Calu3 (cell line): ENCODE measurements at regions not wholly inside any gene's neighbourhood (a gene's known extent, or its start where the extent isn't known, plus 50 kb on each side); places are given as distances from the start of the nearest gene placed in this dataset.
"Not testable (repeated sequence)": the region's sequence is repeated elsewhere in the genome, so short reads cannot be mapped to it uniquely, and the experiment has no call there.

ENCODE experiments used
- BruUV-seq: library from RNA; stranded (reverse); fragments of 400-500 nt; replicated peaks from 2 replicates; lab custom pipeline; 2021; lab: Mats Ljungman, UMichigan
- CTCF ChIA-PET: fragments of 300-600 bp; sonication (Branson Sonifier 250); formaldehyde crosslinking; loops from one replicate; lab custom pipeline; 2022; ENCODE audit warnings: antibody characterized with exemption; lab: Charles Lee
- DNase-seq: peaks from one replicate; pipeline ENCODE4 v3.0.0; 2022
- H3K27ac Mint-ChIP-seq: one replicate; pipeline ENCODE4 v1.8.0; 2022; ENCODE audit warnings: mixed read lengths; ENCODE audit not compliant: unreplicated experiment
- H3K27me3 Mint-ChIP-seq: one replicate; pipeline ENCODE4 v1.8.0; 2022; ENCODE audit warnings: mixed read lengths; ENCODE audit not compliant: unreplicated experiment
- H3K36me3 Mint-ChIP-seq: one replicate; pipeline ENCODE4 v1.8.0; 2022; ENCODE audit warnings: mild to moderate bottlenecking, moderate library complexity, mixed read lengths; ENCODE audit not compliant: insufficient read depth, unreplicated experiment
- H3K4me1 Mint-ChIP-seq: one replicate; pipeline ENCODE4 v1.8.0; 2022; ENCODE audit warnings: mild to moderate bottlenecking, low read depth, mixed read lengths; ENCODE audit not compliant: unreplicated experiment
- H3K4me3 Mint-ChIP-seq: one replicate; pipeline ENCODE4 v1.8.0; 2022; ENCODE audit warnings: mild to moderate bottlenecking, low read depth, moderate library complexity, mixed read lengths; ENCODE audit not compliant: unreplicated experiment
- H3K9me3 Mint-ChIP-seq: one replicate; pipeline ENCODE4 v1.8.0; 2022; ENCODE audit warnings: low read depth, mixed read lengths; ENCODE audit not compliant: unreplicated experiment
- CTCF ChIP-seq: fragments of 200-600 bp; IDR thresholded peaks from one replicate; pipeline ENCODE4 v1.8.0; 2022; ENCODE audit warnings: antibody characterized with exemption; ENCODE audit not compliant: unreplicated experiment
- intact Hi-C: fragments of 100-400 bp; cut with micrococcal nuclease; formaldehyde crosslinking; loops from one replicate; pipeline ENCODE4 v1.10.0; 2022; ENCODE audit not compliant: unreplicated experiment

GRCh38 chr2:105478670-105479069, 79.8 kb upstream of the FHL2 start:
- CTCF ChIA-PET = no interaction called here
- no TSS peak for BruUV-seq
- Mint-ChIP-seq H3K9me3 (no peaks in the 10 kb centered on the region), H3K4me3 (no peak overlapping the region), H3K4me1 (no peaks in the 10 kb centered on the region), H3K27ac (no peak overlapping the region), H3K27me3 (no peaks in the 10 kb centered on the region), H3K36me3 (no peaks in the 10 kb centered on the region)
- no peak for DNase-seq
- no peak for TF ChIP-seq CTCF
- intact Hi-C loops = no loop called here

DNA sequence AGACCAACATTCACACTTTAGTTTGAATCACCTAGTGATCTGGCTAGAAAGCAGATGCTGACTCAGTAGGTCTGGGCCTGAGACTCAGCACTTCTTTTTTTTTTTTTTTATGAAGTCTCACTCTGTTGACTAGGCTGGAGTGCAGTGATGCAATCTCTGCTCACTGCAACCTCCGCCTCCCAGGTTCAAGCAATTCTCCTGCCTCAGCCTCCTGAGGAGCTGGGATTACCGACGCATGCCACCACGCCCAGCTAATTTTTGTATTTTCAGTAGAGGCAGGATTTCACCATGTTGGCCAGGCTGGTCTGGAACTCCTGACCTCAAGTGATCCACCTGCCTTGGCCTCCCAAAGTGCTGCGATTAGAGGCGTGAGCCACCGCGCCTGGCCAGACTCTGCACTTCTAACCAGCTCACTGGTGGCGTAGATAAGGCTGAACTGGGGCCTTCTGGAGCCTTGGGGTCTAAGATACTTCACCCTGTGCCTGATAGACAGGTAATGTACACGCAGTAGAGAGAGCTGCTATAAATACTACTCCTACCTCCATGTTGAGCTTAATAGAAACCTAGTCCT, 78.3 kb upstream of the FHL2 start:
- DNase-seq, H3K4me1 Mint-ChIP-seq, H3K27ac Mint-ChIP-seq, CTCF ChIA-PET, H3K4me3 Mint-ChIP-seq, BruUV-seq, H3K9me3 Mint-ChIP-seq, H3K27me3 Mint-ChIP-seq, H3K36me3 Mint-ChIP-seq, intact Hi-C loops: not testable (repeated sequence)

GRCh38 chr2:105473011-105473410, 74.2 kb upstream of the FHL2 start:
- no peak overlapping the region for H3K27ac Mint-ChIP-seq
- BruUV-seq = no TSS peak
- no peaks in the 10 kb centered on the region for H3K36me3 Mint-ChIP-seq
- H3K27me3 Mint-ChIP-seq = no peaks in the 10 kb centered on the region
- intact Hi-C loops = no loop called here
- TF ChIP-seq CTCF = no peak
- no peaks in the 10 kb centered on the region for H3K9me3 Mint-ChIP-seq
- DNase-seq = no peak
- H3K4me1 Mint-ChIP-seq = no peaks in the 10 kb centered on the region
- CTCF ChIA-PET = interaction anchor here (0.7 kb wide), 2 partner anchors 17 to 74 kb away, joined by 3 to 4 read pairs; no protein-coding TSS in a partner anchor
- no peak overlapping the region for H3K4me3 Mint-ChIP-seq

- intact Hi-C loops = no loop called here
- H3K9me3 Mint-ChIP-seq = no peaks in the 10 kb centered on the region
- no peak overlapping the region for H3K4me3 Mint-ChIP-seq
- no peaks in the 10 kb centered on the region for H3K4me1 Mint-ChIP-seq
- no peak for TF ChIP-seq CTCF
- CTCF ChIA-PET = no interaction called here
- no peaks in the 10 kb centered on the region for H3K27me3 Mint-ChIP-seq
- H3K36me3 Mint-ChIP-seq = peaks cover 3% of the 10 kb centered on the region
- H3K27ac Mint-ChIP-seq = no peak overlapping the region
- no peak for DNase-seq
- no TSS peak for BruUV-seq
These were observed 72.1 kb upstream of the FHL2 start for GRCh38 chr2:105470979-105471378.

DNA sequence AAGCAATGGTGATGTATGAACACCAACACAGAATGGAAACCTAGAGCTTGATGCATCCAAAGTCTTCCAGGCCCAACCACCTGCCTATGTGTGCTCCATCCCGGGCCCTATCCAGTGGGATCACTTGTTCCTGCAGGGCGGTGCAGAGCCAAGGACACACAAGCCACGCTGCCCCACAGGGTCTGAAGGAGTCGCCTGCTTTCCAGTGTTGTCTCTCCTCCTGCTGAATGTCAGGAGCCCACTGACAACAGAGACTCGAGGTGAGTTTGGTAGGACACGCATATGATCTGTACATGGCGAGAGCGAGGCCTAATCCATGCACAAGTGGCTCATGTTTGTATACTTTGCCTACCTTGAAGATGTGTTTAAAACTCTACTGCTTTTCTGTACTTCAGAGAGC, 70.9 kb upstream of the FHL2 start:
- intact Hi-C loops = no loop called here
- no TSS peak for BruUV-seq
- DNase-seq = no peak
- no peak overlapping the region for H3K27ac Mint-ChIP-seq
- H3K4me3 Mint-ChIP-seq = no peak overlapping the region
- H3K27me3 Mint-ChIP-seq = no peaks in the 10 kb centered on the region
- H3K9me3 Mint-ChIP-seq = no peaks in the 10 kb centered on the region
- TF ChIP-seq CTCF = no peak
- H3K36me3 Mint-ChIP-seq = peaks cover 5% of the 10 kb centered on the region
- H3K4me1 Mint-ChIP-seq = no peaks in the 10 kb centered on the region
- CTCF ChIA-PET = interaction anchor here (0.6 kb wide), 1 partner anchor 9 kb away, joined by 5 read pairs; no protein-coding TSS in a partner anchor
